ENCODE measurements at regions not wholly inside any gene's neighbourhood (a gene's known extent, or its start where the extent isn't known, plus 50 kb on each side); places are given as distances from the start of the nearest gene placed in this dataset.

- DNase-seq: no peak
Observed at GRCh38 chr2:66803726-66804125, 368.8 kb downstream of the MEIS1 start.

- DNase-seq: no peak
Observed at GRCh38 chr2:66805016-66805865, 370.3 kb downstream of the MEIS1 start.

DNA sequence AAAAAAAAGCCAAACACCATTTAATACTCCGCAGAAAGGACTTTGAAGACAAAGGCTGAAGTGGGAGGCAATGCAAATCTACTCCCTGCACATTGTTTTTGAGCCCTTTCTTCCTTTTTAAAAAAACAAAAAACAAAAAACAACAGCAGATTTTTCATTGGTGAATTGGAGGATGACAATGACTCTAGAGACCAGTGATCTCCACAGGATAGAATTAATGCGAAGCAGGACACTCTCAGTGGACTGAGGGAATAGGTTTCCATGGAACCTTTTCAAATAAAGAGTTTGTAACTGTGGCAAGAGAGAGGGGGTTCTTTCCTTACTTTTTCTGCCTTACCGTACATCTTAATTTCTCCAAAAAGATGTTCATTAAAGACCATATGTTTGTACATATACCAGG lies 371.0 kb downstream of the MEIS1 start:
- no peak for DNase-seq

- no peak for DNase-seq
Observed at GRCh38 chr2:66813525-66813924, 378.6 kb downstream of the MEIS1 start.

GRCh38 chr2:66813976-66814375 lies 379.1 kb downstream of the MEIS1 start:
- DNase-seq: no peak

DNA sequence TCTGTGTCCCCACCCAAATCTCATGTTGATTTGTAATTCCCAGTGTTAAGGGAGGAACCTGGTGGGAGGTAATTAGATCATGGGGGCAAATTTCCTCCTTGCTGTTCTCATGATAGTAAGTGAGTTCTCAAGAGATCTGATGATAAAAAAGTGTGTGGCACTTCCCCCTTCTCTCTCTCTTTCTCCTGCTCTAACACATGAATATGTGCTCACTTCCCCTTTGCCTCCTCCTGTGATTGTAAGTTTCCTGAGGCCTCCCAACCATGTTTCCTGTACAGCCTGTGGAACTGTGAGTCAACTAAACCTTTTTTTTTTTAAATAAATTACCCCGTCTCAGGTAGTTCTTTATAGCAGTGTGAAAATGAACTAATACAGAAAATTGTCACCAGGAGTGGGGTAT lies 380.0 kb downstream of the MEIS1 start:
- DNase-seq: peak; percentile 82

- no peak for DNase-seq
Observed at GRCh38 chr2:66815886-66816285, 381.0 kb downstream of the MEIS1 start.

GRCh38 chr2:66821168-66821567 lies 386.2 kb downstream of the MEIS1 start:
- no peak for DNase-seq

GRCh38 chr2:66822186-66822585 lies 387.3 kb downstream of the MEIS1 start:
- no peak for DNase-seq

GRCh38 chr2:66824926-66825325 lies 390.0 kb downstream of the MEIS1 start:
- no peak for DNase-seq

- no peak for DNase-seq
Observed at GRCh38 chr2:66827851-66828250, 392.9 kb downstream of the MEIS1 start.

GRCh38 chr2:66828876-66829275 lies 394.0 kb downstream of the MEIS1 start:
- DNase-seq: no peak

DNA sequence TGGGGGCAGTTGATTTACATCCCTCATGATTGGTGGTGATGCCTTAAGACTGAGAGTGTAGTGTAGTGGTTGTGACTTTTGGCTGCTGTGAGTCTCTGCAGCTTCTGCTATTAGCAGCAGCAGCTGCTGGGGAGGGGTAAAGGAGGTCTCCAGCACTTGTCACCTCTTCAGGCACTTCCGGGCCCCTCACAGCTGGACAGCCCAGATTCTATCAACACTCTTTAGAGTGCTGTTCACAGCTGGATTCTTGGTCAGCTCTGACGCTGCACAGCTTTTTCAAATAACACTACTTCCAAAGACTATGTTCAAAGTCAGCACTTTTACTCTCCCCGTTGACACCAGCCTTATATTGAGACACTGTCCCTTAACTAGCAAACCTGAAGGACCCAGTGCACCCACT lies 396.0 kb downstream of the MEIS1 start:
- DNase-seq: no peak

- DNase-seq: no peak
Observed at GRCh38 chr2:66832646-66833435, 397.9 kb downstream of the MEIS1 start.

- DNase-seq: no peak
Observed at GRCh38 chr2:66834859-66835258, 399.9 kb downstream of the MEIS1 start.

DNA sequence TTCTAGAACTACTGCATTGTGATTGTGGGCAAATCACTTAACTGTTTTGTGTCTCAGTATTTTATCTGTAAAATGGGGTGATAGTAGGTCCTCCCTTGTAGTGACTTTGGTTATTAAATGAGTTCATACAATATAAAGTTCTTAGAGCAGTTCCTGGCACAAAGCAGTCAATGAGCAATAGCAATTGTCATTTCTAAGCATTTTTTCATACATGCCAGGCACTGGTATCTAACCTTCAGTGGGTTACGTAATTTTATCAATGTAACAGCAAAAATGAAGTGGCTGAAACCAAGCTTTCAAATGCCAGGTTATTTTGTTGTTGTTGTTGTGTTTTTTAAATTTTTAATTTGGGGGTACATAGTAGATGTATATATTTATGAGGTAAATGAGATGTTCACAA lies 401.9 kb downstream of the MEIS1 start:
- DNase-seq: no peak

DNA sequence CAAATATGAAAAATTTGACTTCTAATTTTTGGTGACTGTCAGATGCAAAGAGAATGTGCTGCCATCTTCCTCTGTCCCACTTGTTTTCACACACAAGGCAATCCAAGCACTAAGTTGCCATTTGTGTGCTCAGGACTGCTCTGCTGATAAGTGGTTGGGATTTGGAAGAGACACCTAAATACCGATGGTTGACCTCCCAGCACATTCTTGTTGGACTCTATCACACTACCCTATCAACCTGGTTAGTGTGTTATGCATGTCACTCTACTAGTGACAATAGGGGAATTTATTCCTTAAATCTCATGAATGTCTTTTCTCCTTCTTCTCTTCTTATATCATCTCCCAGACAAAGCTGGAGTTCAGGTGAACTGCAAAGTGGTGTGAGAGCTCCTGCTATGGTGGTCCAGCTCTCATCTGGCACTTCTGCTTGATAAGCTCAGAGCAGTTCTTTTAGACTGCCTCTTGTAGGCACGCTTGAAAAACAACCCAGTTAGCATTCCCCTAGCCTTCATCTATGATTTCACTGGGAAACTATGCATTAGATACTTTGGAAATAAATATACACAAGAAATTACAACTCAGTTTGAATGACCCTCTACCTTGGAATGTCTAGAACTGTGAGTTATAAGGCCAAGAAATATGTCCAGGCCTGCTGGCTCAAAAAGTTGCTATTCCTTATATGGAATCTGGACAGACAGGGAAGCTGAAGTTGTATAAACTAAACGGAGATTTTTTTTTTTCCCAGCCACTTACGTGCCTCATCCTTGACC lies 404.8 kb downstream of the MEIS1 start:
- DNase-seq: no peak

DNA sequence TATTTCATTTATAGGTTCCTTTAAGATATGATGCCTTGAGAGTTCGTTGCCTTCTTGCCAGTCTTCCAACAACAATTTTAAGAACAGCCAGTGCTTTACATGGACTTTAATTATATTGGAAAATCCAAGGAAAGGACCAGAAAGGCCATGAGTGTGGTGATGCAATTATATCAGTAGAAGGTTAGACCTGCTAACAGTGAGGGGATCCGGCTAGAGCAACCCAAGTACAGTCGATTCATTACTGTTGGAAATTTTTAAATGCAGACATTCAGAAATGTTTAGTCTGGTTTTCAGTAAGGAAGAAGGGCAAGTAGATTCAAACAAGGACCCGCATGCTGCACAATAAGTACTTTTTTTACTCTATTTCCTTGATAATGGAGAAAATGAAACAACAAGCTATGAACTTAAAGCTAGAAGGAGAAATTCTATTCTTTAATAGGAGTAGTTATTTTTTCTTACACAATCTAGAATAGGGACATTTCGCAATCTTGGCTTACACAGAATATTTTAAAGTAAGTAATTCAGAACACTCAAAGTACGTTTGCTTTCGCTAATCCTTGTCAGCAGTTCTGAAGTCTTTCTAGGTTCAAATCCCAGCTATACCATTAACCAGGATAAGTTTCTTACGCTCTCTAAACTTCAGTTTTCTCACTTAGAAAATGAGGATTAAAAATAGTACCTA lies 405.5 kb downstream of the MEIS1 start:
- DNase-seq: peak; percentile 62

- DNase-seq: no peak
Observed at GRCh38 chr2:66843847-66844246, 408.9 kb downstream of the MEIS1 start.

DNA sequence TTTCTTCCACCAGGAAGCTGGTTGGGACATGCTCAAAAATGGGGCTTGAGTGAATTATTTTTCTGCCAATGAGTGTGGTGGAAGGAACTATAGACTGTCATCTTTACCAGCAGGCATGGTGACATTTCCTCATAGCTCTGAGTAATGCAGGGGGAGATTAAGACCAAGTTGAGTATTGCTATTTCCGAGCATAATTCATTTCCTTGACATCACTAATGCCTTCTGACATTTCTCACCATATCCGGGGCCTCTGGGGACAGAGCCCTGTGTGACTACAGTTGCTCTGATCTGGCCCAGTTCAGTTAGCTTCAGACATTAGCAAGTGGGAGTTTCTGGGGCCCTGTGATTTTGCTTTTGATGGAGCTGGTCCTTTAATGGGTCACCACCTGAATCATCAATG lies 410.4 kb downstream of the MEIS1 start:
- DNase-seq: peak; percentile 95

DNA sequence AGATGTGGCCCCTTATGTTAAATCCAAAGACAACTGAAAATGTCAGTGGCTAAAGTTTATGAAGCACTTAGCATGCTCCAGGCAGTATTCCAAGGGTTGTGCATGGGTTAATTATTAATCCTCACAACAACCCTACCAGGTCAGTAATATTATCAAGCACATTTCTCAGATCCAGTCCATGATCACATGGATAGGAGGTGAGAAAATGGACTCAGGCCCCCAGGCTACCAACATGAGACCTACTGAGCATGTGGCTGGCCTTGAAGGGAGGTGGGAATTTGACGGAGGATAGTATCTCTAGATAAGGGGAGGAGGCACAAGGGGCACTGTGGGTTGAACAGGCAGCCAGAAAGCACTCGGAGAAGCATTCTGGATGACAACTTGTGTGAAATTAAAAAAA lies 412.0 kb downstream of the MEIS1 start:
- DNase-seq: no peak

DNA sequence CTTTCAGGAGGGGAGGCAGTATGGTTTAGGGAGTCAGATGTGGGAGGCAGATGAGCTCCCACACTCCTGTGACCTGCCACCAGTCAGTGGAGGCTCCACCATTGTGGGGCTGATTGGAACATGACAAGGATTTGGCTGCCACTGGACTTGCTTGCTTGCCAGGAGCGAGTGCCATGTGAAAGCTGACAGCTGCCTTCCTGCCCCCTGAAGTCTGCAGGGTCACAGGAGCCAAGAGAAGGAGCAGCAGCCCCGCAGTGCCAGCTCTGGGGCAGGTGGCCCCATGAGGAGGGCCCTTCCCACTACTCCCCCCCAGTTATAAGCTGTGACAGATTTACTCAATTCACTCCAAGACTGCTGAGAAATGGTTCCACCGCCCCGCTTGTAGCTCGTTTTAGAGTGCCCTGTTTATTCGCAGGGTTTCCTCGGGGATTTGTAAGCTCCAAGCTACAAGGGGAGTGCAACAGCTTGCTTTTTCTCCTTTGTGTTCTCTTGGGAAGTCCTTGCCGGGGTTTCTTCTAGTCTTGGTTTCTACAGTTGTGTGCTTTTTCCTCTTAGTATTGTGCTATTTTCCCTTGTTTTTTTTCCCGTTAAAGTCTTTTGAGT lies 414.3 kb downstream of the MEIS1 start:
- no peak for DNase-seq
